Glomerular visceral epithelial cell (primary cell): ENCODE measurements at regions not wholly inside any gene's neighbourhood (a gene's known extent, or its start where the extent isn't known, plus 50 kb on each side); places are given as distances from the start of the nearest gene placed in this dataset.
"Not testable (repeated sequence)": the region's sequence is repeated elsewhere in the genome, so short reads cannot be mapped to it uniquely, and the experiment has no call there.

Experiments used
- DNase-seq: peaks from one replicate; pipeline ENCODE4 v3.0.0-alpha.2; 2016; ENCODE audit errors: extremely low spot score

- no peak for DNase-seq
Observed at GRCh38 chr15:34700891-34701427, 53.8 kb downstream of the GJD2 start.

GRCh38 chr15:34699968-34700640 lies 54.7 kb downstream of the GJD2 start:
- DNase-seq = no peak

GRCh38 chr15:34696506-34696905 lies 58.3 kb downstream of the GJD2 start:
- no peak for DNase-seq

- peak; percentile 11 for DNase-seq
Observed at GRCh38 chr15:34693053-34693744, 61.6 kb downstream of the GJD2 start.

- DNase-seq = no peak
Observed at GRCh38 chr15:34691034-34691433, 63.8 kb downstream of the GJD2 start.

GRCh38 chr15:34688699-34689098 lies 66.1 kb downstream of the GJD2 start:
- DNase-seq = no peak

- no peak for DNase-seq
Observed at GRCh38 chr15:34684351-34684750, 70.4 kb downstream of the GJD2 start.

- no peak for DNase-seq
Observed at GRCh38 chr15:34682674-34683073, 72.1 kb downstream of the GJD2 start.

- no peak for DNase-seq
Observed at GRCh38 chr15:34679291-34679690, 75.5 kb downstream of the GJD2 start.

GRCh38 chr15:34673241-34673640 lies 81.6 kb downstream of the GJD2 start:
- no peak for DNase-seq

GRCh38 chr15:34665498-34666116 lies 82.2 kb upstream of the GOLGA8B start:
- no peak for DNase-seq

- no peak for DNase-seq
Observed at GRCh38 chr15:34664418-34664817, 81.0 kb upstream of the GOLGA8B start.

GRCh38 chr15:34663101-34663500 lies 79.7 kb upstream of the GOLGA8B start:
- DNase-seq = no peak

GRCh38 chr15:34659056-34659455 lies 75.6 kb upstream of the GOLGA8B start:
- no peak for DNase-seq

- DNase-seq = no peak
Observed at GRCh38 chr15:34657469-34658127, 74.1 kb upstream of the GOLGA8B start.

GRCh38 chr15:34656005-34656796 lies 72.8 kb upstream of the GOLGA8B start:
- no peak for DNase-seq

- no peak for DNase-seq
Observed at GRCh38 chr15:34655326-34655725, 71.9 kb upstream of the GOLGA8B start.

GRCh38 chr15:34654625-34655024 lies 71.2 kb upstream of the GOLGA8B start:
- no peak for DNase-seq

GRCh38 chr15:34653992-34654391 lies 70.5 kb upstream of the GOLGA8B start:
- DNase-seq = no peak

- not testable (repeated sequence) for DNase-seq
Observed at GRCh38 chr15:34653326-34653725, 69.9 kb upstream of the GOLGA8B start.

- DNase-seq = no peak
Observed at GRCh38 chr15:34652726-34653033, 69.2 kb upstream of the GOLGA8B start.
